Embryonic facial prominence (tissue), 1 donor: ENCODE measurements at regions not wholly inside any gene's neighbourhood (a gene's known extent, or its start where the extent isn't known, plus 50 kb on each side); places are given as distances from the start of the nearest gene placed in this dataset.

Source experiments
- DNase-seq: peaks from one replicate; pipeline ENCODE4 v3.0.0-alpha.2; 2016; ENCODE audit errors: extremely low spot score

DNA sequence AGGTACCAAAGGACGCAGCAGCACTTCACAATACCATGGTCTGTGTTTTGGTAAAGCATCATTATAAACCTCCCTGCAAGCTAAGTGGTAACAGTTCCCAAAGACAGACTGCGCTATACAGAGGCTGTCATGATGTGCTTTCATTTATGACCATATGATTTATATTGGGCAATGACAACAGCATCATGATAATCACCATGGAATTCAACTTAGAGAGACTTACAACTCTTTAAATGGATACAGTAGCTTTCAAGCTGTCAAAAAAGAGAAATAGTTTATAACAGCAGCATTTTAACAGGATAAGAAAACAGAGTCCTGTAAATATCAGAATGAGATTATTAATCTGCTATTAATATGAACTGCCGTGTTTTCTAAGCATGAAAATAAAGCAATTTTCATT is 341.7 kb downstream of the GPR37 start:
- no peak for DNase-seq

DNA sequence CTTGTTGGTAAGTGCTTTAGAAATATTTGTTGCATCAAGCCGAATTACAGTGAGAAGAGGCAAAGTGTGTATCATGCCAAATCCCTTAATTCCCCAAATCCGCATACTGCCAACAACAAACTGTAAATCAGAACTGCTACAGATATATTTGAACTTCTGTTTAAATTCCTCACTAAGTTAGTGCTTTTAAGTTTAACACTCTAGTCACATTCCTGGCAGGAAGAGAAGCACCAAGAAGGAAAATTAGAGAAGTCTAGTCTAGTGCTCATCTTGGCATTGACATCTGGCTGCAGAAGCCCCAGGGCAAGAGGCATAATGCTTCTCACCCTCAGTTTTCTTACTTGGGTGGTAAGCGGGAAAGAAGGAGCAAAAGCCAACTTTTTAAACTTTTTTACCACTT is 343.5 kb downstream of the GPR37 start:
- DNase-seq = no peak

DNA sequence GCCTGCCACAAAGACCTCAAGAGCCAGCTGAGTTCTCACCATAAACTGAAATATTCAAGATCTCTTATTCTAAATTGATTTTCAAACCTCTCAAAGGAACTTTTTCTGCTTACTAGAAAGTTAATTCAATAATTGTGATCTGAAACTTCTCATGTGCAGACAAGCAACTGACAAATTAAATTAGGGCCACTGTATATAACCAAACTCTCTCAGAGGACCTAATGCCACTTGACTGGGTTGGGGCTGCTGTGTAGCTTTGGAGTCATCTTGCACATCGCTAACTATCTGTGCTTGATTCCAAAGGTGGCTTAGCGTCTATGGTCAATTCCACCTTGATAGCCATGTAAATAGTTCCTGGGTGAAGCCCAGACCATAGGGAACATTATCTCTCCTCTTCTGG is 345.2 kb downstream of the GPR37 start:
- DNase-seq = no peak

DNA sequence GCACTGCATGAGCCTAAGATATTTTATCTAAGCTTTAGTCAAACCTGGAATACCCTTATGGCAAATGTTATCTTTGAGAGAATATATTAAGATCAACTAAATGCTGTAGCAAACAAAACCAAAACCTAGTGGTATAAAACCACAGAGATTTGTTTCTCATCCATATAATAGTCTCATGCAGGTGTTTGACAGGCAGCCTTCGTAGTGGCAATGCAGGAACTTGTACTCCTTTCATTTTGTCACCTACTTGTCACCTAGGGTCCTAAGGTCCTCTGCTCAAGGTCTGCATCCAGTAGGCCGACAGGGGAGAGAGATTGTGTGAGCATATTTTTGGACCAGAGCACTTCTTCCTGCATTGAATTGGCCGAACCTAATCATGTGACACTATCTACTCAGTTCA is 352.6 kb downstream of the GPR37 start:
- DNase-seq = no peak

DNA sequence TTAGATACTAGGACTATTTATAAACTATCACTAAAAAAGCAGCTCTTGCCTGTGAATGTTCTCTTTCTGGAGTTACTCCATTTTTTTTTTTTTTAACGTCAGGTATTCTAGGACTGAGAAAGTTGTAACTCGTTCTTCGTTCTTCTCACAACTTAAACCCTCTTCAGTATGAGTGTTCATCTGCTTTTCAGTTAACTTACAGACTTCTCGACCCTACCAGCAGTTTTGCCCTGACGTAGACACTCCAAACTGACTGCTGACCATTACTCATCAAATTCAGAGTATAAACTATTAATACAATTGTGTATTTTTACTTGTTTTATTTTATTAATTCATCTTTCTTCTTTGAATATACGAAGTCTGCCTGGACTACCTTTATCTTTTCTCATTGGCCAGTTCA is 353.1 kb downstream of the GPR37 start:
- no peak for DNase-seq

DNA sequence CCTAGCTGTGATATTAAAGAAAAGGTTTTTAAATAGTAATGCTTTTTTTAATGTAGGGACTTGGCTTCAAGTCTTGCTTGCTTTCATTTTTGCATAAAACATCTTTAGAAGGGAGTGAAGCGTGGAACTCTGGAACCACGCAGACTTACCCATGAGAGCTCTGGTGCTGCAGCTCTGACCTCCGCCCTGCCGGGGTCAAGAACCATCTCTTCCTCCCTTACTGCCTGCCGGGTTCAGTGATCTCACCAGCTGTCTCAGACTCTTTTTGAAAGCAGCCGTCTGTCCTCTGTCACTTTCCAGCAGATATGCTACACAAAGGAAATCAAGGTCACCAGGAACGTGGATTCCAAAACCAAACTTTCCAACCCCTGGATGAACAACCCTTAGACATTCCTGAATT is 353.8 kb downstream of the GPR37 start:
- no peak for DNase-seq

GRCh38 chr7:124403587-124403986 is 362.0 kb downstream of the GPR37 start:
- DNase-seq = no peak

DNA sequence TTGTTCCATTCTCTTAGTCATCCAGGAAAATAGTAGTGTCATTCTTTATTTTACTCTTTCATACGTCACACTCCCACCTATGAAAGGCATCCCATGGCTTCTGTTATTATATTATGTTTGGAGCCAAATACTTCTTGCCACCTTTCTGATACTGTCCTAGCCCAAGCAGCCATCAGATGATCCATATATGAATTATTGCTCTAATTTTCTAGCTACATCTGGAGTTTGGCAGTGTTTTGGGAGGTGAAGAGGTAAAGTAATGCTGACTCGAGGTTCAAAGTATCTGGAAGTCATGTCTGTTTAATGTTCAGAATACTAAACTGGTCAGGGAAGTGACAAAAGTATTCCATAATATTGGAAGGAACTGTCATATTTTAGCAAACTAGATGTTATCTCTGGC is 362.5 kb downstream of the GPR37 start:
- no peak for DNase-seq

DNA sequence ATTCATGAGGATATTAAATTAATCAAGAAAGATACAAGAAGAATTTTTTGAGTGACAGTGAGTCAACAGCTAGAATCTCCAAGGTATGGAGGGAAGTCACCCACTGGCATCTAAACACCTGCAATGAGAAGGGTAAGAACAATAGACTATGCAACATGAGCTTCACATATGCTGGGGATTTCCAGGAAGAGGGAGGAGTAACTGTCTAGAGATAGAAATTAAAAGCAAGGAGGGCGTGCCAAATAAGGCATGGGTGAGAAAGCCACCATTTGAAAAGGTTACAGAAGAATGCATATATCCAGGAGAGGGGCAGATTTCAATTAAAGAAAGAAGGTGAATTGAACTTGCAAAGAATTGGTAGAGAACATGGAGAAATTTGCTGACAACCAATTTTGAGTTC is 365.7 kb downstream of the GPR37 start:
- DNase-seq = no peak

DNA sequence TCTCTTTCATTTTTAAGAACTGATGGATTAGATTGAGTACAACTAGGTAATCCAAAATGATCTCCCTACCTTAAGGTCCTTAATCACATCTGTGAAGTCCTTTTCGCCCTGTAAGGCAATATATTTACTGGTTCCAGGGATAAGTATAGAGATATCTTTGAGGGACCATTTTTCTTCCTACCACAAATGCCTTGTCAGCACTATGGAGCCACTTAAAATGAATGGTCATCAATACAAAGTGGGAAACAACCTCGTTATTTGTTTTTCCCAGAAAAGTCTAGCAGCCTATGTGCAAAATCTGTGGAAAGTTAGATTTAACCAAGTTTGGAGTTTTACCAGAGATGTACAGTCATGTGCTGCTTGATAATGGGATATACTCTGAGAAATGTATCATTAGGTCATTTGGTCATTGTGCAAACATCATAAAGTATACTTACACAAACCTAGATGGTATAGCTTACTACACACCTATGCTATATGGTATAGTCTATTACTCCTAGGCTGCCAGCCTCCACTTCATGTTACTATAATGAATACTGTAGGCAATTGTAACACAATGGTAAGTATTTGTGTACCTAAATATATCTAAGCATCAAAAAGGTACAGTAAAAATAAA is 366.2 kb upstream of the TMEM229A start:
- DNase-seq = no peak

DNA sequence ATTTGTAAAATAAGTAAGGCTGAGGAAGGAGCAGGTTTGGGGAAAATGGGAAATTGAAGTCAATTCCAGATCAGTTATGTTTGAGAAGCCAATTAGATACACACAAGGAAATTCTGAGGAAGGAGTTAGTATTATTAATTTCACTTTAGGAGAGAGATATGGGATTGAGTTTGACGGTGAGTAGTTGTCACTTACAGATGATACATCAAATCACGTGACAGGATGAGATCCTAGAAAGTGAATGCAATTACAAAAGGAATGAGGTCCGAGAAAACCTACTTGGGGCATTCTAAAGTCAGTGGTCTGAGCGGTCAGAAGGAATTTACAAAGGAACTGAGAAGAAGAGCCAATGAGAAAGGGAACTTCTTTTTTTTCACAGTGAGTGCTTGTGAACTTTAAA is 364.3 kb upstream of the TMEM229A start:
- DNase-seq = no peak

DNA sequence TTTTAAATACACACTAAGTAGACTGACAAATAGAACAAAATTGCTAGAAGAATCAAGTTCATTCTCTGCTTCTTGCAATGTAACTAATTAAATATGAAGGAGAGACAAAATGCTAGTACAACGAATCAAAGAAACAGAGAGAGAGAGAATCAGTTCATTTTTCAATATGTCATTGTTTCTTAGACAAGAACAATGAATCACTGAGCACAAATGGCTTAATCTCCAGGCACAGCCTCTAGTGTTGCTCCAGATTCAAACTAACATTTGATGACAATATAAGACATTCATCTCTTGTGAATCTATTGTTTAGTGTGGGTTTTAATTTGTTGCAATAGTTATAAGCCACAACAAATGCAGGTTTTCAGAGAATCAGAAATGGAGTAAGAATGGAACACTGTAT is 357.4 kb upstream of the TMEM229A start:
- no peak for DNase-seq

GRCh38 chr7:124388751-124389150 is 355.9 kb upstream of the TMEM229A start:
- no peak for DNase-seq

- DNase-seq = no peak
These were observed 354.2 kb upstream of the TMEM229A start for GRCh38 chr7:124387056-124387455.

DNA sequence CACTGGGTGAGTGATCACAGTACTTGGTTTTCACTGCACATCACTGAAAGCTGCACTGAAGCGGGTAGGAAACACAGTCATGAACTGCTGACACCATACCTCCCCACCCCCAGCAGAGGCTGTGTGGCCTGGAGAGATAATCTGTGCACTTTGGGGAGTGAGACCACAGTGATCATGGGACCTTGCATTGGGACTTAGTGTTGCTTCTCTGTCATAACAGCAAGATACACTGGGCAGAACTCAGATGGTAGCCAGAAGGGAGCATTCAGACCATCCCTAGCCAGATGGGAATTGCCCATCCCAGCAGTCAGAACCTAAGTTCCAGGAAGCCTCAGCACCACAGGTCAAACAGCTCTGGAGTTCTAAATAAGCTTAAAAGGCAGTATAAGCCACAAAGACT is 346.4 kb upstream of the TMEM229A start:
- no peak for DNase-seq

GRCh38 chr7:124376111-124376510 is 343.2 kb upstream of the TMEM229A start:
- no peak for DNase-seq

DNA sequence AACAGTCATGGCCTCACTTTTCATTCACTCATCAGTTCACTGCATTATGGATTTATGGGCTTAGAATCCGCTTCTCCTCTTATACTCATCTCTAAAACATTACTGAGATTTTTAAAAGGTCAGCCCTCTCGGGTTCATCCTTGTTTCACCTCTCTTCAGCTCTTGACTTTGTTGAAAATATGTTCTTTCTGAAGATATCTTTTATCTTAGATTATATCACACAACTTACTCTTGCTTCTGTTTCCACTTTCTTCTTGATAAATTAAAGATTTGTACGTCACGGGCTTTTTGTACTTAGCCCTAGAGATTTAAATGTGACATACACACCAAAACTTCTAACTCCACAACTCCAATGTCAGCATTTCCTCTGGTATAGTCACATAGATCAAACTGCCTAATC is 342.5 kb upstream of the TMEM229A start:
- no peak for DNase-seq

DNA sequence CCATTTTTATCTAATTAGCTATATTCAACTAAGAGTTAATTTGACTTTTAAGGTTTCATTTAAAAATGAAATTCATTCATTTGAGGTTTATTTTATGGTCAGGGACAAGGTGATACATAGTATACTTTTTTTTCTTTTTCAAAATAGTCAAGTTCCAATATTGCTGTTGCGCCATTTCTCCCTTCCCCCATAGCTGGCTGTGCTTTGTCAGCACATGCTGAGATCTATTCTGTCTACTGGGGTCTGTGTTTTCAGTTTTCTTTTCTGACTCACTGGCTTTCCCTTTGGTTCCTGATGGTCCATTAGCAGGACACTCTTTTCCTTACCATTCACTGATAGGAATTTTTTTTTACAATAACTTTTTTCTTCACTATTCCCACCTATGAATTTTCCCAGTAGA is 336.4 kb upstream of the TMEM229A start:
- DNase-seq = no peak

DNA sequence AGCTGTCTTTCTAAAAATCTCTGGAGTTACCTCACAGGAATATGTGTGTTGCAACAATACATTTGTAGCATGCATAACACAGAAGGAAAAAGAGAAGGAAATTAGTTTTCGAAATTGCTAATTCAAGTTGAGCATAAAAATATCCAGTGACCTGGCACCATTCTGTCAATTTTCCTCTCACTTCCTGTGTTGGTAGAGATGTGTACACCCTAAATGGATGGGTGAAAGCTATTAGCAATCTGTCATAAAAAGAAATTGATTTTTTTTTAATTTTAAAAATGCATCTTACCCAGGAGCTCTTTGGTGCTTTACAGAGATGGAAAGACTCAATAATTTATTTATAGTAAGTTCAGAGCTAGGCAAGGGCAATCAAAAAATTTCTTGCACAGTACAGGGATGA is 333.3 kb upstream of the TMEM229A start:
- no peak for DNase-seq

- DNase-seq = no peak
These were observed 331.4 kb upstream of the TMEM229A start for GRCh38 chr7:124364283-124364682.

DNA sequence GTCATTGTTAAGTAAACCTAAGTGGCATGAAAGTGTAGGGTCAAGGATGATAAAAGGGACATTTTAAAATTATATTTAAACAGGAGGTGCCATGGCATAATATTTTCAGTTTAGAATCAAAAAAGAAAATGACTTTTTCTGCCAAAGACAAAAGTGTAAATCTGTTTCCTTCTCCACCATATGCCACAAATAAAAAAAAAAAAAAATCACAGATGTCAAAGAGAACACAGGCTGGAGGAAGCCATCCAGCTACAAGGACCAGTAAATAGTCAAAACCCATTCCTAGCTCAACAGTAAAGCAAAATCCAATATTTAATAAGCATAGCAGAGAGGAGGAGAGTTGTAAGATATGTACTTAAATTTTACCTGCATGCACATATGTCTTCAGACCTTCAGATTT is 321.3 kb upstream of the TMEM229A start:
- DNase-seq = no peak

- no peak for DNase-seq
These were observed 319.1 kb upstream of the TMEM229A start for GRCh38 chr7:124351950-124352349.

- no peak for DNase-seq
These were observed 316.6 kb upstream of the TMEM229A start for GRCh38 chr7:124349443-124349842.

DNA sequence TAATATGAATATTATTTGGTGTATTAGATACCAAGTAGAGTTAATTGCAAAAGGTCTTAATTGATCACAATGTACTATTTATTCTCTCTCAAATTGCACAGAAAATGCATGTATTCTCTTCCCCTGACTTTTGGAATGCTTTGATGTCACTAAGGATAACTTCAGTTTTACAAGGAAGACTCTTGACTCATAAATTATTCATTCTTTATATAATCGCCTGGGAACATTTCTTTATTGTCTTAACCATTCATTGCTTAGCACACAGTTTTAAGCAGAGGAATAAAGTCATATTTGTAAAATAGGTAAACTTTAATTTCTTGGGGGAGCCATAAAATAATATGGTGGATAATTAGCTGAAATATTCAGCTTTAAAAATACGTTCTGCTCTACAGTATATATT is 306.0 kb upstream of the TMEM229A start:
- no peak for DNase-seq
